GM19193 (cell line): ENCODE measurements at regions not wholly inside any gene's neighbourhood (a gene's known extent, or its start where the extent isn't known, plus 50 kb on each side); places are given as distances from the start of the nearest gene placed in this dataset.

Source experiments
- POLR2A ChIP-seq: IDR thresholded peaks from 4 replicates; pipeline ENCODE4 v1.6.1; 2011; ENCODE audit not compliant: insufficient read depth, insufficient read length; ENCODE audit errors: extremely low read depth

DNA sequence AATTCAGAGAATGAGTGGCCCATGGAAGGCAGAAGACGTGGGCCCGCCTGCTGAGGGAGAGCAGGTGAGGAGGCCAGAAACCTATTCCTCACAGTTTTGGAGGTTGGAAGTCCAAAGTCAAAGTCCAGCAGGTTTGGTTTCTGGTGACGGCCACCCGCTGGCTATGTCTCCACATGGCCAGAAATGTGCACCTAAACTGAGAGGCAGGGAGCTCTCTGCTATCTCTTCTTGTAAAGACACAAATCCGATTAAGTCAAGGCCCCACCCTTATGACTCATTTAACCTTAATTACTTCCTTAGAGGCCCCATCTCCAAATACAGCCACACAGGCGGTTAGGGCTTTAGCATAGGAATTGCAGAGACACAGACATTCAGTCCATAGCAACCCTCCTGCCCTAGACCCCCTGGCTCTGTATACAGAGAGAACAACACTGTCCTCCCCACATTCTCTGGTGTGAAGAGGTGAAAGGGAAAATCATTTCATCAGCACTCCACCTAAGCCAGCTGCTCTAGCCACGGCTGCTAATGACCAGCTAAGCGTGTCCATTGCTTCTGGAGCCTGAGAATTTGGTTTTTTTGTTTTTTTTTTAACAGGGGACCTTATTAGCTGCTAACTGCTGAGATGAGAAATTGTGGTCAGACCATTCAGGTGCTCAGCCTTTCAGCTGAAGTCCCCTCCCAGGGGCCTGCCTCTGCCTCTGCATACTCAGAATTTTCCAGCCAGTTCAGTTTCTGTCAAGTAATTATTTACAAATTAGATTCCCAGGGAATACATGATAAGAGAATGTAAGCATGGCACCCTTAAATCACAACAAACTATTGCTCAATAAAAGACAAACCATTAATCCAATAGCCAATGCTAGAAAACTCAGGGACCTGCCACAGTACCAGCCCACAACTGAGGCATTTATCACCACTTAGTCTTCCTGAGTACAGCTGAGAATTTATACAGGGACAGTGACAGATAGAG lies 368.7 kb upstream of the ID2 start:
- TF ChIP-seq POLR2A = no peak

DNA sequence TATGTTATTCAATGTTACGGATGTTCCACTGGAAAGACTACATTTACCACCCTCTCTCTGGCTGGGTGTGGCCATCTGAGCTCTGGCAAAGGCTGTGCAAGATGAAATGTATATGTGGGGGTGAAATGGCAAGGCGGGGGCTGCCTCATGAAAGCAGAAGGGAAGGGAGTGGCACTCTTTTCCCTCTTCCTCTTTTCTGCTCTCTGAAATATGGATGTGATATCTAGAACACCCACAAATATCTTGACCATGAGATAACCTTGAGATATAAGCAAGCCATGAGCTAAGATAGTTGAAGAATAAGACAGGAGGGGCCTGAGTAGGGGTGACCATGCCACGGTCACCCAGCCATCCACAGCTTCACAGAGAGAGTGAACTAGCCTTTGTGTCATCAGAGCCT lies 367.8 kb upstream of the ID2 start:
- no peak for TF ChIP-seq POLR2A

DNA sequence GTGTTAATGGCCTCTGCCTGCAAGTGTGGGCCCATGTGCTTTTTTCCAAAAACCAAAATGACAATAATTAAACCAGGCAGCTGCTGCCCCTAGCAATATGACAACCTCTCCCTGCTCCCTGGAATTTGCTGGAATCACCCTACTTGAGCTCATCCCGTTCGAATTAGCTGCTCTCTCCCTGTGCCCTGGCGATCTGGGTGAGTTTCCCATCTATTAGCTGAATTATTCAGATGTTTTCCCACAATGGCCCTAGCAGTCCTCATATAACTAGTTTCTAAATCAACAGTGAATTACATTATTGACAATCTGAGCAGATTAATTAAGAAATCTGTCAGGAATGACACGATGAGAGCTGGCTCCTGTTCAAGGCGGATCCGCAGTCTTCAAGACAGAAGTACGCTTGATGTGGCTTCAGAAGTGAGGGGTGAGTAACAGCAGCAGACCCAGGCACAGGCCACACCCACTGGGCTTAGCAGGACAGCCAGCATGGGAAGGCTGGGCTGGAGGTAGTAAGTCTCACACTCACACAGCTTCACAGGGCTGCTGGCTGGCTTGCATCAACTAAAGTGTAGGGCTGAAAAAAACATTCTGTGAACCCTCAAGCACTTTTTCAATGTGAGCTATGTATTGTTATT lies 366.2 kb upstream of the ID2 start:
- no peak for TF ChIP-seq POLR2A

DNA sequence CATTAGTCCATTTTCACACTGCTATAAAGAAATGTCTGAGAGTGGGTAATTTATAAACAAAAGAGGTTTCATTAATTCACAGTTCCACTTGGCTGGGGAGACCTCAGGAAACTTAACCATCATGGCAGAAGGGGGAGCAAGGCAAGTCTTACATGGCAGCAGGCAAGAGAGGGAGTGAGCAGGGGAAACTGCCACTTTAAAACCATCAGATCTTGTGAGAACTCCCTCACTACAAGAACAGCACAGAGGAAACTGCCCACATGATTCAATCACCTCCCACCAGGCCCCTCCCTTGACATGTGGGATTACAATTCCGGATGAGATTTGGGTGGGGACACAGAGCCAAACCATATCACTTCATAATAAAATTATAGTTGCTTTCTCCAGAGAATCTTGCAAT lies 365.5 kb upstream of the ID2 start:
- no peak for TF ChIP-seq POLR2A

DNA sequence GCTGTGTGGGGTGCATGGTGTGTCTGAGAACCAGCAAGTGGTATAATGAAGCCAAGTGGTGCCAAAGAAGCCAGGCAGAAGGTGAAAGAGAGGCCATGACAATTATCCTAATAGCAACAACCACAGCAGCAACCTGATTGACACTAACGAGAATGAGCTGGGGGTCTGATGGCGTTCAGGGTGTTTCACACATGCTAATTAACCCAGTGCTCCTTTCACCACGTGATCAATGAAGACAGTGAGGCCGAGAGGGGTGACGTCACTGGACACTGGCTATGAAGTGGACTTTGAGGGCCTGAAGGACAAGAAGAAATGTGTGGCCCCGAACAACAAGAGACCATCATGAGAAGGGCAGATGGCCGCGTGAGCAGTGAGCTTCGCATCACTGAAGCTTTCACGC lies 364.4 kb upstream of the ID2 start:
- no peak for TF ChIP-seq POLR2A

DNA sequence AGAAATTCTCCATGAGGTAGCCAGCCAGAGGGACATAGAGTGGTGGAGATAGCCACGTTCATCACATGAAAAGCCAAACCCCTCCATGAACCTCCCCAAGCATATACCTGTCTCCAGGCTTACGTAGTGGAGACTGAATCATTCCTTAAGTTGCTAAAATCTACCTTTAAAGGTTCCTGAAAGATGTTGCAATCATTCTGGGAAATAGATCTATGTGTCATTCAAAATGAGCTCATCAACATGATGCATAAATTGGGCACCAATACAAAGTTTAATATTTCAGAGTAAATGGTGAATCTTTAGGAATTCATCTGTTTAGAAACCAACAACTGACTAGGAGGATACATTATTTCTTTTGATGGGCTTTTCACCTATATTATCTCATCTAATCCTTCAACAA lies 362.6 kb upstream of the ID2 start:
- TF ChIP-seq POLR2A = no peak

DNA sequence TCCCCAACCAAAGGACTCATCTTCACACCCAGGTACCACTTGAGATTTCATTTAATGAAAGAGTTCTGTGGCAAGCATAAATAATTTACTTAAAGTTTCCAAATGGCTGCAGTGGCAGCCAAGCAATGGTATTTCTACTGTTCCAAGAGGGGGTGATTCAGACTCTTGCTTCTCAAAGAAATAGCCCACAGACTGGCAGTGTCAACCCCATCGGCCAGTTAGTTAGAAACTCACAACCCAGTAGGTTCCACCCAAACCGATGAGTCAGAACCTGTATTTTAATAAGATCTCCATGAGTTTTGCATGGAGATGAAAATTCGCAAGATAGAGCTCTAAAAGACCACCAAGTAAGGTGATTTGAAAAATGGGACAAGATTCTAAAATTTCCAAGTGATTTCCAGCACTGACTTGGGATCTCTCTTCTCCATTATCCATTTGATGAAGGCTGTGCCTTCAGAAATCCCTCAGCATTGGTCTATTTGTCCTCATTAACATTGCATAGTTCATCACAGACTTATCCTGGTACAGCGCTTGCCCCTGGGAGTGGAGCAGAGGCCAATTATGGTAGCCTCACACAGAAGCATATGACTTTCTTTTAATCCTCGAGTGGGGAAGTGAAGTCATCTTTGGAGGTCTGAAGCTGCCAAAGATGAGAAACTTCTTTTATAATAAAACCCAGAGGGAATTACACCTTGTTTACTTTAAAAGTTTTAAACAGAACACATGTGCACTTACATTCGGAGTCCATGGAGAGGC lies 361.4 kb upstream of the ID2 start:
- no peak for TF ChIP-seq POLR2A

DNA sequence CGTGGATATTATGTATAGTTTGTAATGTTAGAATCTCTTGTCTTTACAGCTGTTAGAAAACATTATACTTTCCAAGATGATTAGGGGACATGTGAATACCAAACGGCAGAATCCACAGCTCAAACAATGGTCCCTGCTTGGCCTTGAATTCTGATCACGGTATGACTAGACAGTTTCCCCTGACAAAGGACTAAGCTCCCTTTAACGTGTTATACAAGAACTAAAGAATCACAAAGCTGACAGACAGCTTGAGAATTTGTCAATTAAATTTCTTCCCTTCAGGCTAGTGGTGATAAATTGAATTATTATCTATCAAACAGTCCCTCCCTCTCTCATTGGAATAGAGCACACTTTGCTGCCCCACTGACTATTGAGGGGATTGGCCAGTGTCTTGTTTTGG lies 359.2 kb upstream of the ID2 start:
- no peak for TF ChIP-seq POLR2A

DNA sequence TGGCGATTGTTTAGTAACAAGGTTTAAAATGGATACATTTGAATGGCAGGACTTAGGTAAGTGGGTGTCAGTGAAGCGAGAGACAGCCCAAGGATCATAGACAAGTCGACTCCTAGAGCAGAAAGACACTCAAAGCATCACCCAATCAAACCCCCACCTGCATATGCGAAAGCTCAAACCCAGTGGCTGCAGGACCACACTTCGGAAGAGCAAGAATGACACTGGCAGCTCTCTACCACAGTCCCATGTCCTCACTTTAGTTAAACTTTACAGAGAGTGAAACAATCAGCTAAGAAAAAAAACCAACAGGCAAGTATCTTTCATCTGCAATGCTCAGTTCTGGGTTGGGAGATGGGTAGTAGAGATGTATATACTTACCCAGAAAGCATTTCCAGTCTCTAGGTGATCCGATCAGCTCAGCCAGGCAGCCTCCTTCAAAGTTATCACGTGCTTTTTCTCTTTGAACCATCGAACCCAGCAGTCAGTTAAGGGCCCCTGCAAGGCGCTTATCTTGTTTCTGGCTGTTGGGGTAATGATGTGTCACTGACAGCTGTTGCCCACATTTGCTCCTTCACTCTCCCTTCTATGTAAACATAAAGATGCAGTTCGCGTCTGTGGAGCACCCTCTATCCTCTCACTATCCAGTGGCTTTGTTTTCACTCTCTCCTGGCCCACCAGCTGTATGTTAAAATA lies 357.5 kb upstream of the ID2 start:
- TF ChIP-seq POLR2A = no peak

DNA sequence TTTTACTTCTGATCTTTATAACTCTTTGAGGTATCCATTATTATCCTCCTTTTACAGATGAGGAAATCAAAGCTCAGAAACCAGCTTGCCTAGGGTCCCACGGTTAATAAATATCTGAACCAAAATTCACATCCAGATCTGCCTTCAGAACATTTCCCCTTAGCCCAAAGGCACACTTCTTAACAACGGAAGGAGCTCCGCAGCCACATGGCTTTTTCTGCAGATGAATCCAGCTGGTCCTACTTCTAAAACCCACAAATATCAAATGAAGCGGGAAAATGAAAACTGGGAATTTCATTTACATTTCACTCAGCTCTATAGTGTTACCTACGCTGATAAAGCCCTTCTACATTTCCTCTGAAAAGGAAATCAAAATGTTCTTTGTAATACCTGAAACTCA lies 357.0 kb upstream of the ID2 start:
- no peak for TF ChIP-seq POLR2A

DNA sequence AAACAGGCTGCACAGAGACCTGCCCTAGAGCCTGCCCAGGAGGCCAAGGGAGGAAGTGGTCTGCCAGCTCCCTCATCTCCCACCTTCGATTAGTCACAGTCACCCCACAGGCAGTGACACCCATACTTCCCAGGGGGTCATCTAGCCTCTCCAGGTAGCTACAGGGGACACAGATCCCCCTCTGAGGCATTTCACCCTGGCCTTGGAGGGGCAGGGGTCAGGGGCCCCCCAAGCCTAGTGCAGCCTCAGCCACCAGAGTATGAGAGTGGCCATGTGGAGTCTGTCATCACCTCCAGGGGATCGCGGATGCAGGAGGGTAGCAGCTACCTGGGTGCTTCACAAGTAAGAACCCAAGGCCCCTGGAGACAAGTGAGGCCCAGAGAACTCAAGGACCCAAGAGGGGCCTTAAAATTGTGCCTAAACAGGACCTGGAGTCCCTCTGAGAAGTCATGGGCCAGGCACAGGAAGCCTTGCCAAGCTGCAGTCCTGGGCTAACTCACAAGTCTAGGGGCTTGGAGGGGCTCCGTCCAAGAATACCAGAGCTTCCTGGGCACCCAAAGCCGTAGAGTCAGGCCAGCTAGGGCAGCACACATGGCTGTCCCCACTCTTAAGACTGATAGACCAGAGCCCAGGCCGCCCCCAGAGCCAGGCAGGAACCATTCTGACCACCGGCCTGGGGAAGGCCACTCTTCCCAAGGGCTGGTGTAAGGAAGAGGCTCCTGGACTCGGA lies 354.3 kb upstream of the ID2 start:
- no peak for TF ChIP-seq POLR2A

DNA sequence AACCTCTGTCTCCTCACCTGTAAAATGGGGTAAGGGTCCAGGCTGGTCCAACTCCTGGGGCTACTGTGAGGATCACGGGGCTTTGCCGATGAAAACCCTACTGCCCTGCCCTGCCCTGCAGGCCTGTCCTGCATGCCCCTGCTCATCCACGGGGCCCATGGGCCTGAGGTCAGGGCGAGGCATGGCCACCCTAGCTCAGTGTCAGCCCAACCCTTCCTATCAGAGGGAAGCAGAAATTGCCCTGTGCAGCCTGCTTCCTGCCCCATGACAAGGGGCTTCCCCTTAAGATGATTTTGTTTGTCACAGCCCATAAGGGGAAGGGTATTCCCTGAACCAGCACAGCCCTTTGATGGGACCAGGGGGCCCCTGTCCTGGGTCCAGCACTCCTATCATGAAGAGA lies 353.6 kb upstream of the ID2 start:
- TF ChIP-seq POLR2A = no peak

DNA sequence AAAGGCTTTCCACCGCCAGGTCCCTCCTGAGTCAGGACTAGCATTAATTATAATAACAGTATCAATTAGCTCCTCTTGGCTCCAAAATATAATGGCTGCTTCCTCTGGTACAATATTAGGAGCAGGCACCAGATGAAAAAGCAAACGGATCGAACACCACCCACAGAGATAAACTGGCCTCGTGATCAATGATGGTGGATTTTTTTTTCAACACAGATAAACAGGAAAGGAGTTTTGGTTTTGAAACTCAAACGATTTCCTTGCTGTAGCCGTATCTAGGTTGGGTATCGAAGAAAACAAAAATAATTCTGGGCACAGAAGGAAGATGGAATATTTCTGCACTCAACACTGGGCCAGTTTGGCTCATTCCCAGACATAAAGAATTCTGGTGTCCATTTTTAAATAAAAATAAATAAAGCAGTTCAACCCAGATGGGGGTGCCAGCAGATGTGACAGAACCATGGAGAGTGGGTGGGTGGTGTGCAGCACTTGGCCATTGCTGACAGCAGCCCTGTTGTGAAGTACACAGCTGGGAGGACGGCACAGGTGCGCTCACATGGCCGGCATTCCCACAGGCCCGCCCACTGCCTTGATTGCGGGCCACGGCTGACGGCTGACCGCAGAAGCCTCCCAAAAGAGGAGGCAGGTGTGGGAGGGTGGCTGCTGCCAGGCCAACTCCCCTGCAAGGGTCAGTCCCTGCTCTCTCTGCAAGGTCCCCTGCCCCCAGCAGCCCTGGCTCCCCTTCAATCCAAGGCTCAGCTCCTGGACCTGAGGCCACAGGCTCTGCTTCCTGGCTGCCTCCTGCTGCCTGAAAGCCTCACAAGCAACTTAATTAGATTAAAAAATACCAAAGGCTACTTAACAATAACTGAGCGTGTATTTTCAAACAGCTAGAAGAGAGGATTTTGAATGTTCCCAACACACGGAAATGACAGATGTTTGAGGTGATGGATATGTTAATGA lies 351.9 kb upstream of the ID2 start:
- TF ChIP-seq POLR2A = no peak
